Ecto neural progenitor cell (in vitro differentiated cells): ENCODE measurements at regions not wholly inside any gene's neighbourhood (a gene's known extent, or its start where the extent isn't known, plus 50 kb on each side); places are given as distances from the start of the nearest gene placed in this dataset.

ENCODE experiments used
- DNase-seq: peaks from one replicate; pipeline ENCODE4 v3.0.0-alpha.2; 2018; ENCODE audit warnings: low spot score

DNA sequence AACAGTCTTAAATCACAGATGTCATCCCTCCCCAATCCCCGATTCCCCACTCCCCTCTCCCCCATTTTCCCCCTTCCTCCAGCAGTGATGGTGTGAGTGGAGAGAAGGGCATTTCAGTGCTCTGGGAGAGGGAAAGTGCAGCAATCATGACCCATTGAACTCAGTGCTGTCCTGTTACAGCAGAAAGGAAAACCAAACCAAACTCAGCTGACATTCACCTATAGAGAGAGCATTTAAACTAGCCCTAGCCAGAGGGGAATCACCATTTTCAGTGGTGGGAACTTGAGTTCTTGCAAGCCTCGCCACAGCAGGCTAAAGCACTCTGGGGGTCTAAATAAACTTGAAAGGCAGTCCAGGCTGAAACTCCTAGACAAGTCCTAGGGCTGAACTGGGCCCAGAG is 129.9 kb upstream of the COL21A1 start:
- no peak for DNase-seq

GRCh38 chr6:56375806-56376205 is 128.4 kb upstream of the COL21A1 start:
- DNase-seq: no peak

GRCh38 chr6:56374841-56375369 is 127.5 kb upstream of the COL21A1 start:
- DNase-seq: no peak

- DNase-seq: no peak
These were observed 125.1 kb upstream of the COL21A1 start for GRCh38 chr6:56372406-56372995.

DNA sequence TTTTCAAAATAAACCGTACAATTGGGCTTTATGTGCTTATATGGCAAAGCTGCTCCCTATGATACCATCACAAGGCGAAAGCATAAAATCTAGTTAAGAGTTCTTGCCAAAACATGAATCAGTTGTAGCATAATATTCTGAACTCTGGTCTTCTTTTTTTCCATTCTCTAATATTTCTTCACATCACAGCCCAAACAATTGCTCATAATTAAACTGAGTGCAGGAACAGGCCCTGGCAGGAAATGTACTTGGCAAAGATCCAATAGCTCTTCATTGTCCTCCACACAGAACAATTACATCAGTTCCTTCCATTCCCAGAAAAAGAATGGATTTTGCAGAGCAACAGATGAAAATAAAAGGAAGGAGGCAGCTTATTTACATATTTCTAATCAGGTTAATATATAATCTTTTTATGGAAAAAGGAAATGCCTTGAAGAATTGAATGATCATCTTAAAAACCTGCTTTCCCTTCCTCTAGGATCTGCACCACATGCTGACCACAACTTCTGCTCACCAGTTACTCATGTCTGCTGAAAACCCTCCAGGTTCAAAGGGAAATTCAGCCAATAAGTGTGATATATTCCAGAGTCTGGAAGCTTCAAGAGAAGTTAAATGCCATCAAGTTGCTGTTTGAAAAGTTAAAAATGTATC is 123.3 kb upstream of the COL21A1 start:
- no peak for DNase-seq

DNA sequence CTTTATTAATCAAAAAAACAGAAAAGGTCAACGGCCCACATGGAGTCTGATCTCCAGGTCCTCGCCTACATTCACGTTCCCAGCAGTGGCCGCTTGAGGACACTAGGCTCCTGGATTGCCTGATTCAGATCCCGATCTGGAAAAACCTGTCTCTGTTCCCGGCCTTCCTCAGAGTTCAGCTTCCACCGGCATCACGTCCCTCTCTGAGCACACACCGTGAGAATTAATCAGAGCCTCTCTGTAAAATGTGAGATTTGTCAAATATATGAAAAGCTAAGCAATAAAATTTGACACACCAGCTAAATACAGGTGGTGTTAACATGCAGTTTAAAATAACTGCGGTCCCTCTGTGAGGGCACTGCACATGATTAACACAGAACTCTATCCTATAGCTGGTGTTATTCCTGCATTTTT is 122.8 kb upstream of the COL21A1 start:
- peak; percentile 61 for DNase-seq

DNA sequence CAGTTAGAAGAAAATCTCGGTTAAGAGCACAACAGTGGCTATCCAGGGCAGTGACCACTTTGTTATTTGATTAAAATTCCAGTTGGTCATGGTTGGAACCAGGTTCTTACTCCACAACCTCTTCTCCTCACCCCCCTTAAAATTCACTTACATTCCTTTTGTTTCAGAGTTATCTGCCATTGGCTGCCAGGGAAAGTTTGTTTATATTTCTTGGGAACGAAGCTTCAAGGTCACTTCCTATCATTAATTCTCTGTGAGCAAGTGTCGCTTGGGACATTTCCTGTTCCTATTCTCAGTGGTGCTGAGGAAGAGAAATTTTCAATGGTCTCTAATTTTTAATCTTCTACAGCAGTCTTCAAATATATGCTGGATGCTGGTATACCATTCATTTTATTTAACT is 121.1 kb upstream of the COL21A1 start:
- no peak for DNase-seq

- no peak for DNase-seq
These were observed 118.9 kb upstream of the COL21A1 start for GRCh38 chr6:56366141-56366852.

- DNase-seq: no peak
These were observed 117.5 kb upstream of the COL21A1 start for GRCh38 chr6:56364827-56365339.

DNA sequence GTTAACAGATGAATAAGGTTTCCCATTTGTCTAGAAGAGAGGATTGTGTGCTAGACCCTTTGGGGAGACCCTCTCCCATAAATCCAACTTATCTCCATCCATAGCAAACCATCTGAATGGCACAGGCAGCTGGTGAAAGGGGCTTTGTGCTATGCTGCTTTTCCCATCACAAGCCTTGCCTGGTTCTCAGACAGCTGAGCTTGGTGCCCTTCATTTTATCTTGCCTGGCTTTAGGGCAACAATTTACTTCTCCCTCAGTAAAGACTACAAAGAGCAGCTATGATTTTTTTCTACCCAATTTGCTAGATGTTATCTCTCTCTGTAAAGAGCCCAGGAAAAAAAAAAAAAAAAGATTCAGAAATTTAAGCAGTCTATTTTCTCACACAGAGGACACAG is 117.0 kb upstream of the COL21A1 start:
- DNase-seq: no peak

GRCh38 chr6:56363796-56364430 is 116.5 kb upstream of the COL21A1 start:
- no peak for DNase-seq

DNA sequence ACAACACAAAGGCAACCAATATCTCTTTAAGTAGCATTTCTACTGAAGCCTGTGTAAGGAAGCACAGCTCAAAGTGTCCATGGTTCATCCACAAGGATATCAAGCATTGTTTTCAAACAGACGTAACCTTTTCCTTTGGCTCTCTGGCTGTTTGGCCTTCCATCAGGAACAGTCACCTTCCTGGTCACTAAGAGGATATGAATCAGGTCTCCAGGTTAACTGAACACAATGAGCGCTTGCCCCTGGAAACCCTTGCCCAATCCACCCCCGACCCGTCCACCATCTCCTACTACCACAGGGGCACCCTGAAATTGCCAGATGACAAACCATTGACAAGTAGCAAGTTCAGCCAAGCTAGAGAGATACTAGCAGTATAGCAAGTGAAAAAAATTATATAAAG is 114.4 kb upstream of the COL21A1 start:
- DNase-seq: no peak

DNA sequence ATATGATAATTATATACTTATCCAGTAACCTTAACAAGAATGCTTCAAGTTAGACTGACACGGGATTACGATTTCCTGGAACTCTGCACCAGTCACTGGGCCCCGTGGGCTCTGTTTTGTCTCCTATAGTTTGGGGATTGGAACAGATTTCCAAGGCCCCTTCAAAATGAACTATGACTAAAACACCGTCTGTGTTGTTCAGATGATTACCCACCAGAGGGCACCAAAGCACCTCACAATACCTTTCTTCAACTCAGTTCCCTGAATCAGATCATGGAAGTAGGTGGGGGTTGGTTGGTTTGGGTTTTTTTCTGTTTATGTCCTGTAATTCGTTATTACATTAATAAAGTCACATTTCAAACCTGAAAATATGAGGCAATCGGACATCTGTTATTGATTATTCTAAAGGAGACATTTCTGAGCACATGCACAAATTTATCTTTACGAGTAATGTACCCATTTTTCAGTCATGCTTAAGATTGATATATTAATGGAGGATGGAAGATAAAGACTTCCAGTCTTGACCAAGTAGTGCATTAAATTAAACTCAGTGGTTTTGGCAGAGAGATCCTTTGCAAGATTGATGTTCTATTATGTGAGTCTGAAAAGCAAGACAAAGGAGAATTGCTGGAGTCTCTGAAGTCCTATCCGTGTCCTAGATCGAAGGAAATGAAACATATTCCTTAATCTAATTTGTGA is 112.0 kb upstream of the COL21A1 start:
- peak; percentile 67 for DNase-seq

- DNase-seq: no peak
These were observed 110.4 kb upstream of the COL21A1 start for GRCh38 chr6:56357616-56358373.

DNA sequence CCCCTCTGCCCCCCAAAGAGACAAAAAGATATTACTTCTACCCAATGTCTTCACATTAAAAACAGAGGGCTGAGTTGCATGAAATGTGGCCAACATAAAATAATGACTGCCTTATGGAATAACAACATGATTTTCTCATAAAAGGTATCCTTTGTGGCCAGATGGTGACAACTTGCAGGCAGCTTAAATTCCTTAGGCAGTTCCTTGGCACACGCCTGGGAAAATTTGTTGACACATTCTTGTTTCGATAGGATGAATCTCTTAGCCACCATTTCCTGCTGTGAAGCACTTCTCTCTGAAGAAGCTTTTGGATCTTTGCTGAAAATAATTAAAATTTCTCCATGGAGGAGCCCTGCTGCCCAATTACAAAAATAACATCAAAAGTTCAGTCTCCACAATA is 109.0 kb upstream of the COL21A1 start:
- DNase-seq: no peak

- DNase-seq: no peak
These were observed 106.5 kb upstream of the COL21A1 start for GRCh38 chr6:56353860-56354259.

DNA sequence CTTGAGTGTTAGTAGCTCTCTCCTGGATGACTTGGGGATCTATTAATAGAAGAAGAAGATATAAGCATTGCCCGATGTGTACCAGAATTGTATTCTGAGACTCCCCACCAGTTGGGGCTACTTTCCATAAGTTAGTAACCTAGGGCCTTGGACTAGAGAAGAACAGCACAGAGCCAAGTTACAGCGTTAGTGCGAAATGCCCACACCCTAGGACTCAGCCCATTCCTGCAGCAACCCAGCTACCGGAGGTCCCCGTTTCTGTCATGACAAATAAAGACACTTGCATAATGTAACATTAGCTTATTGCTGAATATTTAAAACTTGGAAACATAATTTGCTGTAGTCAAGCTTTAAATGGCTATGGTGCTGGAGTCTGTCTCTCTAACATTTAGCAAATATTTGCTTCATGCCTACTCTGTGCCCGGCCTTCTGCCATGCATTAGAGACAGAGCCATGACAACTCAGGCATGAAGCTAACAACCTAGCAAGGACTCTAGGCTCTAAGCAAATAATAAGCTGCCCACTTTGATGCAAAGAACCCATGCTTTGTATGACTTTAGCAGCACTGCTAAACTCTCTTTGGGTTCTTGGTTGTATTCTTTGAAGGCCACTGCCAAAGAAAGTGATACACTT is 103.4 kb upstream of the COL21A1 start:
- DNase-seq: no peak

- DNase-seq: no peak
These were observed 101.8 kb upstream of the COL21A1 start for GRCh38 chr6:56349194-56349593.

GRCh38 chr6:56348578-56348977 is 101.2 kb upstream of the COL21A1 start:
- no peak for DNase-seq

DNA sequence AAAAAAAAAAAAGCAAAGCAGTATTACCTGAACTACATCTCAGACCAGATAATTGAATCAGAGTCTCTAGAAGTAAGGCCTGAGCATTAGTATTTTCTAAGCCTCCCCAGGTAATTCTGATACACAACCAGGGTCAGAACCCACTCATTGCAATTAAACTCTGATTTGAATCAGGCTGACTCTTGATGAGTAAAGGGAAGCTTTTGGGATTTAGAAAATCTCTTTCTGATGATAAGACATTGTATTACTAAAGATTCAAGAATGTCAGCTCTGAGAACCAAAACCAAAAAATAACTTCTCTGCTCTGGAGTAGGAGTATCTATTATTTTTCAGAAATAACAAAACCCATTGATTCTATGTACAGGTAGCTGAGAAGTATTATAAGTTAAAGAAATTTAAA is 100.1 kb upstream of the COL21A1 start:
- no peak for DNase-seq

- DNase-seq: no peak
These were observed 99.6 kb upstream of the COL21A1 start for GRCh38 chr6:56346958-56347357.
